Stimulated activated CD8-positive, alpha-beta memory T cell treated with anti-CD3 and anti-CD28 coated beads, Interleukin-15, amount 100 ng/mL, for 4 hours (primary cell): ENCODE measurements at regions not wholly inside any gene's neighbourhood (a gene's known extent, or its start where the extent isn't known, plus 50 kb on each side); places are given as distances from the start of the nearest gene placed in this dataset.

Experiments used
- DNase-seq, 2 donors: peaks; one replicate each; pipeline ENCODE4 v3.0.0-alpha.2; 2020; ENCODE audit warnings: low read depth in 2 of 2

DNA sequence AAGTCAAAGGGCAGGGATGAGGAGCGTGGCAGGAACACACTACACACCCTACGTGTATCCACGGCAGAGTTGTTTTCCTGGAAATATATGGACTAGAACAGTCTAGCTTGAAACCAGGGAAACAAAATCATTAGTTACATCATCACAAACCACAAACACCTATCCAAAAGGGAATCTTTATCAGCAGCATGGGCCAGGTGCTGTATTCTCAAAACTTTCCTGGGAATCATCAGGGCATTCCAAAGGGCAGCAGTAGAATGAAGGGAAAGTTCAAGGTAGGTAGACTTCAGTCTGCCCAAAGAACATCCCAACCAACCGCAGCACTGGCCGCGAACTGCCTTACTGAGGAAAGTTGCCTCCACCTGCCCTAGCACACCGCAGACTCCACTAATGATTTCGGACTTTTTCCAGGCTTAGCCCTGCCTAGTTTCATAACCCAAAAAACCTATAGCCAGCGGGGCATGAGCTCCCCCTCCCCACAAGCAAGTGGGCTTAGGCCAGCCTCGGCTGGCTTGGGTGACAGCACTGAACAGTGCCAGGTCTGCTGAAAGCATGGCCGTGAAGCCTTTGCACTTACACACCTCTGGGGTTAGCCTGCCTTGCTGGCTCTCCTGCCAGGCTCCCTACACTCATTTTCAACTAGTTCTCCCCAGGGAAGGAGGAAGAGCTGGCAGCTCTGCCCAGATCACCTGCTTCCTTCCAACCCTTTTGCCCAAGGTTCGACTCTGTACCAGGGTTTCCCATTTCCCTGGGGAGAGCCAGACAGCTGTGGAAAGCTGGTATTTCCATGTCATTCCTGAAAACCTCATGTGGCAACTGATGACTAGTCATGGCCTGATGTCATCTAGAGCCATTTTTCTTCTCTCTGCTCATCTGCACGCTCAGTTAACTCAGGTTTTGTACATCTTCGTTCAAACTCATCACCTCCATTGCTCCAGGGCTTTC lies 77.3 kb upstream of the UBAC2 start:
- no peak for DNase-seq

DNA sequence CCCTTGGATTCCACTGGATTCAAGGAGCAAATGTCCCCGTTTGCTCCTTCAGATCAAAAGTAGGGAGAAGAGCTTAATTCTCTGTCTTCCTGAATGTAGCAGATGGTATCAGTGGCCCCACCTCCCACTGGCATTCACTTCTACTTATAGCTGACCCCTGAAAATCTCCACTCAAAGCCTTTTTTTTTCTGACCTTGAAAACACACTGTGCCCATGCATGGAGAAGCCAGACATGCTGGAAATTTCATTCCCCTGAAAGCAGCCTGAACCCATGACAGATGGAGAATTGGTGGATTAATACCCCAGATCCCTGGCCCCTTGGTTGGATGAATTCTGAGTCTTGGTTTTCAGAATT lies 76.6 kb upstream of the UBAC2 start:
- no peak for DNase-seq

DNA sequence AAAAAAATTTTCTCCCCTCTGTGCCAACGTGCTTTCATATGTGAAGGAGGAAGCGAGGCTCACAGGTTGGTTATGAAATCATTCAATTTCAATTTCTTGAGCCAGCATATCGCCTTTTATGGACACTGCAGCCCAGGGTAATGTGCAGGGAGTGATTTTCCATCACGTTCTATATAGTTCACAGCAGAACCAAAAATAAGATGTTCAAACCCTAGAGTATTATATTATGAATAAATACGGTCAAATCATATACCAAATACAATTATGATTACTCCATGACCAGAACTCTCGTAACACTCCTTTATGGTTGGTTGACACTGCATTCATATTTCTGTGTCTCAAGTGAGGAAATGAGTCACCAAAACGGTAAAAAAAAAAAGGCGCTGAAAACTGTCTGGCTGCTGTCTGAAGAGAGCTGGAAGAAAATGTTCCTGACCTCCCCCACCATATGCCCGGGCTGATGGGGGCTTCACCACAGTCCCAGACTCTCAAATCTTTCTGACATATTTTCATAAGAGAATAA lies 75.8 kb upstream of the UBAC2 start:
- DNase-seq = no peak

DNA sequence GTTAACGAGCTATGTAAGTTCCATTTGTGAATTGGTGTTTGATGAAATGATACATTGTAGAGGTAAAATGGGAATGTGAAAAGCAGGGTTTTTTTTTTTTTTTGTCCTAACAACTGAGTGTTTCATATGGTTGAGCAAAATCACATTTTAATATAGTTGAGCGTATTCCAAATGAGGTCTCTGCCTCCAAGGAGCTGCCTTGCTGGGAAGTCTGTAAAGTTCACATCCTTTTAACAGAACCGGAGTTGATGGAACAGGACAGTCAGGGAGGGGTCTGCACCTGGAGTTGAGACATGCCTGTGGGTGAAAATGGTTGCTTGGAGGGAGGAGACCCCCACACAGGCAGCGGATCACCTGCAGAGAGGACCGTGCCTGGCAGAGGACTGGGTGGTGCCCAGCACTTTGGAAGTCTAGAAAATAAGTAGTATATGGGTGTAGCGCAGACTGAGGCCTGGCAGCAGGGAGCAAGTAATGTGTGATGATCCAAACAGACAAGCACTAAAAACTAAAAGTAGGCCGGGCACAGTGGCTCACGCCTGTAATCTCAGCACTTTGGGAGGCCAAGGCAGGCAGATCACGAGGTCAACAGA lies 75.2 kb upstream of the UBAC2 start:
- no peak for DNase-seq

DNA sequence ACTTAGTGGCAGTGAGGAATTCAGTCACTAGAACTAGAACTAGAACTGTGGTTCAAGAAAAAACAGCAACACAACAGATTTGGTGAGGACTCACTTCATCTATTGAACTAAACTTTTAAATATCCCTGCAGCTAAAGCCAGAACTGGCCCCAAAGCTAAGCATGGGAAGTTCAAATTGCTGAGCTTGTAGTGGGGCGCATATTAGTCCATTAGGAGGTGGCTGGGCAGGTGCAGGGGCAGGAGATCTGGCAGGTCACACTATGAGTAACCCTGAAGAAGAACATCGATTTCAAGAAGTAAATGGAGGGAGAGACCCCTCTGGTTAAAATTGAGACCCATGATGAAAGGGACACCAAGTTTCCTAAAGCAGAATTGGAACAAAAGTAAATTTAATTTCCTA lies 73.8 kb upstream of the UBAC2 start:
- no peak for DNase-seq

DNA sequence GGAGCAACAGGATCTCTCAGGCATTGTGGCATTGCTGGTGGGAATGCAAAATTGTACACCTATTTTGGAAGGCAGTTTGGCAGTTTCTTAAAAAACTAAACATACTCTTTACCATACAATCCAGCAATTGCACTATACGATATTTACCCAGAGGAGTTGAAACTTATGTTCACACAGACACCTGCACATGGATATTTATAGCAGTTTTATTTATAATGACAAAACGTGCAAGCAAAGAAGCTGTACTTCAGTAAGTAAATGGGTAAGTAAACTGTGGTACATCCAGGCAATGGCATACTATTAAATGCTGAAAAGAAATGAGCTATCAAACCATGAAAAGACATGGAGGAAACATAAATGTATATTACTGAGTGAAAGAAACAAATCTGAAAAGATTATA lies 71.6 kb upstream of the UBAC2 start:
- DNase-seq = no peak

DNA sequence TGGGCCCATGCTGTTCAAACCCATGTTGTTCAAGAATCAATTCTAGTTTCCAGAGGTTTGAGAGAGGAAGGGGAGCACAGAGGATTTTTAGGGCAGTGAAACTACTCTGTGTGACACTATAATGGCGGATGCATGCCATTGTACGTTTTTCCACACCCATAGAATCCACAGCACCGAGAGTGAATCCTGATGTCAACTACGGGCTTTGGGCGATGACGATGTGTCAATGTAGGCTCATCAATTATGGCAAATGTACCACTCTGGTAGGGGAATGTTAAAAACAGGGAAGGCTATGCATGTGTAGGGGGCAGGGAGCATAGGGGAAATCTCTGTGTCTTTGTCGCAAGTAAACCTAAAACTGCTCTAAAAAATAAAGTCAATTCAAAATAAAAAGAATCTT lies 70.7 kb upstream of the UBAC2 start:
- no peak for DNase-seq

DNA sequence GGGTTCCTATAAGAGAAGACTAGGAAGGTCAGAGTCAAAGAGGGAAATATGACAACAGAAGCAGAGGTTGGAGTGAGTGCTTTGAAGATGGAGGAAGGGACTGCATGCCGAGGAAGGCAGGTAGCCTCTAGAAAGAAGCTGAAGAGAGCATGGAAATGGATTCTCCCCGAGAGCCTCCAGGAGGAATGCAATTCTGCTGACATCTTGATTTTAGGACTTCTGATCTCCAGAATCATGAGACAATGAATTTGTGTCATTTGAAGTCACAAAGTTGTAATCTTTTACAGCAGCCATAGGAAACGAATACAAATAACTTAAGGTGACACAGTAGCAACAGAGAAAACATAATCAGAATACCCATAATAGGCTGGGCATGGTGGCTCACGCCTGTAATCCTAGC lies 69.2 kb upstream of the UBAC2 start:
- no peak for DNase-seq

DNA sequence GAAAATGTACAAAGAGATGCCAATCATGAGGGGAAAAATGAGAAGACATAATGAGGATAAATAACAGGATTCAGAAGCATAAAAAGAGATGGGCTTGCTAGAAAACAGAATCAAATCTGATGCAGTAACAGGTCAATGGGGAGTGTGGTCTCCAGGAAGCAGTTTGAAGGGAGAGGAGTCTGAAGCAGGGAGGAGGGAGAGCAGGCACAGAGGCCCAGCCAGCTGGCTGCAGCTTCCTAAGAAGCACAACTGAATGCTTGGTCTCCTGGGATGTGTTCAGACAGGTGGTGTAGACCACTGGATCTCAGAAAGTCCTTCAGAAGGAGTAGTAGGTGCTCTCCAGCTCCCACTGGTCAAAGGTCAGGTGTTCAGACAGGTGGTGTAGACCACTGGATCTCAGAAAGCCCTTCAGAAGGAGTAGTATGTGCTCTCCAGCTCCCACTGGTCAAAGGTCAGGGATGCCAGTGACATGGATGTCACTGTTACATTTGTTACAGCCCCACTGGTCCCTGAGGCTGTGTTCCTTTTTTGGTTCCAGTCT lies 68.3 kb upstream of the UBAC2 start:
- DNase-seq = no peak

DNA sequence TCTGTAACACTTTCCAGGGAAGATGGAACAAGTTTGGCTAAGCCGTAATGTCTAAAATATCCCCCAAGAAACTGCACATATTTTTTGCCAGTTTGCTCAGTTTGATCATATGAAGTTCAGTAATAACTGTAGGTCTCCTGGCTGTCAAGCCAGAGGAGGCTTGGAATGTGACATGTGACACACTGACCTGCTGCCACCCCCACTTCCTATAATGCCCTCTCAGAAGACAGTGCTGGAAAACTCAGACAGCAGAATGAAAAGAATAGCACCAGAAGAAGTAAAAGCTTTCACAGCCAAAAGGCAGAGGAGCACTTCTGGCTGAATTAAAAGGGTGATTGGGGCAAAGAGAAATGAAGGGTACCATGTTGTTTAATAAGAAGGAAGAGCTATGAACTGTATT lies 67.4 kb upstream of the UBAC2 start:
- no peak for DNase-seq

DNA sequence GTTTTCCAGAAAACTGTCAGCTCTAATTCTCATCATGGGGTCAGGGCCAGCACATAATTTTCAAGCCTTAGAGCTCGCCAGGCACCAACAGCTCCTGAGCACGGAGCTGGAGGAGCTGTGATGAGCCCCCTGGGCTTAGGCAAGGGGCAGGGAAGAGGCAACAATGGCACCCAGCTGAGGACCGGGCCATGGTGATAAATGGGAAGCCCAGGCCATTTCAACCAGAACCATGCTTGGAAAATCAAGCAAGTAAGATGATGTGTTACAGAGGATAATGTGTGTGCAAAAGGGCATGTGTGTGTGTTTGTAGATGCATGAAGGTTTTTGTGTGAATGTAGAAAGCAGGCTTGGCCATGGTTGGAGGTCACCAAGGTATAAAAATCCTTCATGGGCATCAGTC lies 66.8 kb upstream of the UBAC2 start:
- DNase-seq = no peak

DNA sequence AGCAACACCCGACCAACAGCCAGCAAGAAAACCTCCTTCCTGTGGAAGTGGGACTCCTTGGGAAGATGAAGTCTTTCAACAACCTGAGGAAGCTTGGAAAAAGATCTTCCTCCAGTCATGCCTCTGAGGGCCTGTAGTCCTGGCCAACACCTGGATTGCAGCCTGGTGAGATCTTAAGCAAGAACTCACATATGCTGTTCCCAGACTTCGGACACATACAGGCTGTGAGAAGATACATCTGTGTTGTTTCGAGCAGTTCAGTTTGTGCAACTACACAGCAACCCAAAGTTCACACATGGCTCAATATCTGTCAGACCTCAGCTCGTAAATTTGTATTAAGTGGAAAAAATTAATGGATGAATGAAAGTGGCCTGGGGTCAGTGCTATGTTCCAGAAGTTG lies 65.1 kb upstream of the UBAC2 start:
- DNase-seq = no peak

DNA sequence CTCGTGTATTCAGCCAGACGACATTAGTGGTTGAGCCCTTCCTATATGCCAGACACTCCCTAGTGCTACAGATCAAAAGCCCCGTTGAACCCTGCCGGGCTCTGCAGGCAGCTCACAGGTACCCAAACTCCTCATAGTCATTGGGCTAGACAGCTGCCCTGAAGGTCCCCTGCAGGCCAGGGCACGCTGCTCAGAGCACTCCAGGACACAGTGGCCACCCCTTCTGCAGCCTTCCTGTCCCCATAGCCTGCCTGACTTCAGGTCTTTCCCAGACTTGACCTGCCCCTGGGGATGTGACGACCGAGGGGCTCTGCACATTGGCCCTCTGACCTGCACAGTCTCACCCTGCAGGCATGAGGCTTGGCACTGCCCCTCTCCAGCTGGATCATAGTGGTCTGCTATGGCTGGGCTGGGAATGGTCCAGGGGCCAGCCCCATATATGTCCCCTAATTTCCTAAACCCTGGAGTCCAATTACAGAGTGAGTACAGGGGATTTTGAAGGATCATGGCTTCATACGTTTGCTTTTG lies 64.2 kb upstream of the UBAC2 start:
- DNase-seq = no peak

DNA sequence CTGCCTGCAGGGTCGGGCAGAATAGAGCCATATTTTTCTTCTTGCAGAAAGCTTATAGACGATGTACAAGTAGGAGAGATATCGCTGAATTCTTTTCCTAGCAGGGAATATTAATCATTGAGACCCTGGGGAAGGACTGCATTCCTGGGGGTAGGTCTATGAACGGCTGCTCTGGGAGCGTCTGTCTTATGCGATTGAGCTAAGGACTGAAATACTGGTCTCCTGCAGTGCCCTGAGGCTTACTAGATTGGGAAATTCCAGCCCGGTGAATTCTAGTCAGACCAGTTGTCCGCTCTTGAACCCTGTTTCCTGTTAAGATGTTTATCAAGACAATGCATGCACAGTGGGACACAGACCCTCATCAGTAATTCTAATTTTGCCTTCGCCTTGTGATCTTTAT lies 59.8 kb upstream of the UBAC2 start:
- no peak for DNase-seq

DNA sequence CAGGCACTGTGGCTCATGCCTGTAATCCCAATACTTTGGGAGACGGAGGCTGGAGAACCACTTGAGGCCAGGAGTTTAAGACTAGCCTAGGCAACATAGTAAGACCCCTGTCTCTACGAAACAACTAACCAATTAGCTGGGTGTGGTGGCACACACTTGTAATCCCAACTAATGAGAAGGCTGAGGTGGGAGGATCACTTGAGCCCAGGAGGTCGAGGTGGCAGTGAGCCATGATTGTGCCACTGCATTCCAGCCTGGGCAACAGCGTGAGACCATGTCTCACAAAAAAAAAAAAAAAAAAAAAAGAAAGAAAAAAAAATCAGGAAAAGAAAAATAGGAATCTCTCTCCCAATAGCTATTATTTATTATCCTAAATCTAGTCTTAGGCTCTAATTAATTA lies 56.8 kb upstream of the UBAC2 start:
- no peak for DNase-seq

DNA sequence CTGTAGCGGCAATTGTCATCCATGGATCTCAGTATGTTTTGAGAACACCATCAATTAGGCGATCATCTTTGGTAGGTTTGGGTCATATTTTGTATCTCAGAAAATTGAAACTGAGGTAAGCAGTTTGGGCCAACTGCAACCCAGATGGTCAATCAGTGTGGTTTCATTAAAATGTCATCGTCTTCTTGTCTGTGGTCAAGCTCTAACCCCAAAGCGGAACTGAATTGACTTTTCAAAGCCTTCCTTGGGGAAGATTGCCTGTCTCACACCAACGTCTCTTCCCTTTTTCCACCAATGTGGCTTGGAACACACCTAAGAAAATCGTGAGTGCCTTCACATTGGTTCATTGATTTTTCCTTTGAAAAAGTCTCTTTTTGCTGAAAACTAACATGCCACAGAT lies 56.3 kb upstream of the UBAC2 start:
- DNase-seq = no peak

DNA sequence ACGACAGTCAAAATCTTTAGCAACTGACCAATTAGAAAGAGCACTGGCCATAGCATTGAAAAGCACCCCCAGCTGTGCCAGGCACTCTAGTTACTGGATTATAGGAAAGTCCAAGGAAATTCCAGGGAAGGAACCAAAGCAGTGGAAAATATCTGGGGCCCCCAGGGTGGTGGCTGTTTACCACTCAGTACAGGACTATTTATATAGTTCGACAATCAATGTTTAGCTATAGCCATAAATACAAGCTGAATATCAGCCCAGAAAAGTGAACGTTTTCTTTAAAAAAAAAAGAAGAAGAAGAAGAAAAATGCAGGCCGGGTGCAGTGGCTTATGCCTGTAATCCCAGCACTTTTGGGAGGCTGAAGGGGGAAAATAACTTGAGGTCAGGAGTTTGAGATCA lies 55.2 kb upstream of the UBAC2 start:
- no peak for DNase-seq

DNA sequence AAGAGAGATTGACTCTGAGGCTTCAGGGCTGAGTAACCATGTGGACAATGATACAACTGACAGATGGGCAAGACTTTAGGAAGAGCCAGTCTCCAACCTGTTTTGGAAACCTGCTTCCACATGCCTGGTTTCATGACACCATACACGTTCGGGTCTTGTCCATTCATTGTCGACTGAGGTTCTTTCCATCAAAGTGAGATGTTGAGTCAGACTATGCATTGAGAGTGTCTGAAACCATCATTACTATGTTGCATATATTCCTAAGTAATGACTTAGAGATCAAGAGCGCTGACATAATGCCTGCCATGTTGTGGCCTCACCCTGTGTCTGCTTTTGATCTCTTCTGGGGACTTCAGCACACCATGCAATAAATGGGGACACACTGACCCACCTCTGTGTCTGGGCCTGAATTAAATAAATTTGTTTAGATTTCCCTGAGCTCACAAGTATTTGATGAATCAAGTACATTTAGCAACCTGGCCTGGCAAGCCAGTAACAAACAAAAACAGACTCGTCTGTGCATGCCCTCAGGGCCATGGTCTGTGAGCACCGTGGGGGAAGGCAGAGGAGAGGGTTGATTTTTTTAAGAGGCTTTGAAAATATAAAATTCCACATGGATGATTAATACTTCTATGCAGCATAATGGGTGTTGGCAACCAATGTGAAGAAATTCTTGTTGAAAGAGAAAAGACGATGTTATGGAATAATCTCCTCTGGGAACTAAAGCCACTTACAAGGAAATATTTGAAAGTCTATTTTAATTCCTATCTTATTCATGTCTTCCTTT lies 49.9 kb upstream of the UBAC2 start:
- DNase-seq = no peak
